ENCODE measurements at regions not wholly inside any gene's neighbourhood (a gene's known extent, or its start where the extent isn't known, plus 50 kb on each side); places are given as distances from the start of the nearest gene placed in this dataset.
"Not testable (repeated sequence)": the region's sequence is repeated elsewhere in the genome, so short reads cannot be mapped to it uniquely, and the experiment has no call there.

DNA sequence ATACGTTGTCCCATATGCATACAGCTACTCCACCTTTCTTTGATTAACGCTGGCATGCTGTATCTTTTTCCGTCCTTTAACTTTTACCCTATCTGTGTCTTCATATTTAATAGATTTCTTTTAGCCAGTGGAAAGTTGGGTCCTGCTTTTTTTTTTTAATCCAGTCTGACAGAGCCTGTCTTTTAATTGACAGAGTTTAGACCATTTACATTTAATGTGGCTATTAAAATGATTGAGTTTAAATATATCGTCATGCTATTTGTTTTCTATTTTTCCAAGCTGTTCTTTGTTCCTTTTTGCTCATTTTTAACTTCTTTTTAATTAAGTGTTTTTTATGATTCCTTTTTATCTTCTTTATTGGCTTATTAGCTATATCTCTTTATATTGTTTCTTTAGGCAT lies 217.6 kb upstream of the NEBL start:
- no peak for DNase-seq

DNA sequence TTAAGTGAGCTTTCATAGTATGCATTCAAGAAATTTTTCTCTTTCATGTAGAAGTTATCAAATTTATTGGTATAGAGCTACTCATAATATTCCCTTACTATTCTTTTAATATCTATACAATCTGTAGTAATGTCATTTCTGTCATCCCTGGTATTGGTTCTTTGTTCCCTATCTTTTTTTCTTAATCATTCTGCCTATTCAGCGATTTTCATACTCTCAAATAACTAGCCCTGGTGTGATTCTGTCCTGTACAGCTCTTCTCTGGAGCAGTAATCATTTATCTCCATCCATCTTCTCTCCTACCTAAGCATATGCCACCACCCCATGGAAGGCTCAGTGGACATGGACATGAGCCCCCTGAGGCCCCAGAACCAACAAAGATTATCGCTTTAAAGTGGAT lies 213.2 kb upstream of the NEBL start:
- no peak for DNase-seq

DNA sequence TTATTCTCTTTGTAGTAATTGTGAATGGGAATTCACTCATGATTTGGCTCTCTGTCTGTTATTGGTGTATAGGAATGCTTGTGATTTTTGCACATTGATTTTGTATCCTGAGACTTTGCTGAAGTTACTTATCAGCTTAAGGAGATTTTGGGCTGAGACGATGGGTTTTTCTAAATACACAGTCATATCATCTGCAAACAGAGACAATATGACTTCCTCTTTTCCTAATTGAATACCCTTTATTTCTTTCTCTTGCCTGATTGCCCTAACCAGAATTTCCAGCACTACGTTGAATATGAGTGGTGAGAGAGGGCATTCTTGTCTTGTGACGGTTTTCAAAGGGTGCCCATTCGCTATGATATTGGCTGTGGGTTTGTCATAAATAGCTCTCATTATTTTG lies 209.8 kb upstream of the NEBL start:
- DNase-seq: not testable (repeated sequence)

DNA sequence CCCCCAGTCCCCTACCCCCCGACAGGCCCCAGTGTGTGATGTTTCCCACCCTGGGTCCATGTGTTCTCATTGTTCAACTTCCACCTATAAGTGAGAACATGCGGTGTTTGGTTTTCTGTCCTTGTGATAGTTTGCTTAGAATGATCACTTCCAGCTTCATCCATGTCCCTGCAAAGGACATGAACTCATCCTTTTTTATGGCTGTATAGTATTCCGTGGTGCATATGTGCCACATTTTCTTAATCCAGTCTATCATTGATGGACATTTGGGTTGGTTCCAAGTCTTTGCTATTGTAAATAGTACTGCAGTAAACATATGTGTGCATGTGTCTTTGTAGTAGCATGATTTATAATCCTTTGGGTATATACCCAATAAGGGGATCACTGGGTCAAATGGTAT lies 208.2 kb upstream of the NEBL start:
- not testable (repeated sequence) for DNase-seq

DNA sequence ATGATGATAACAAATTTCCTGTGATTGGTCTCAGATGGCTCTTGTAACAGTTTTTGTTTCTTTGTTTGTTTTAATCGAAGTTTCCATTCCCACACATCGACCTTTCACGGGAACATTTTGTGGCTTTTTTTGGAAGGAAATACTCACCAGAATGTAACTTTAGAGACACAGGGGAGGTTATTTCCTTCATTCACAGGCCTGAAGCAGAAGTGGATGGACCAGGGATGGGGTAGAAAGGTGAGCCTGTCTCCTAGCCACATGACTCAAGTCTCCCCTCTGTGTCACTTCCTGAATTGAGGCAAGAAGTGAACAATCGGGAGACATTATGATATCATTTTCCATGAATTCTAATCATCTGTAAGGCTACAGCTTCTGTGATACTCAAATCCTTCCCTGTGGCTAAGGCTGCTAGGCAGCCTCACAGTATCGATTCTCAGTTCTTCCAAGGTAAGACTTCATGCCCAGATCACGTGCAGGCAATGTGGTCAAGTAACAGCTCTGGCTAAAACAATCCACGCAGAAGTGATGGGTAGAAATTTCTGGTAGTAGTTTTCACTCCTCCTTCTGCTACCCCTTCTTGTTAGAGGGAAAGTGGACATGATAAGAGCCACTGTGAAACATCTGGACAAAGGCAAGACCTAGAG lies 203.9 kb upstream of the NEBL start:
- no peak for DNase-seq

DNA sequence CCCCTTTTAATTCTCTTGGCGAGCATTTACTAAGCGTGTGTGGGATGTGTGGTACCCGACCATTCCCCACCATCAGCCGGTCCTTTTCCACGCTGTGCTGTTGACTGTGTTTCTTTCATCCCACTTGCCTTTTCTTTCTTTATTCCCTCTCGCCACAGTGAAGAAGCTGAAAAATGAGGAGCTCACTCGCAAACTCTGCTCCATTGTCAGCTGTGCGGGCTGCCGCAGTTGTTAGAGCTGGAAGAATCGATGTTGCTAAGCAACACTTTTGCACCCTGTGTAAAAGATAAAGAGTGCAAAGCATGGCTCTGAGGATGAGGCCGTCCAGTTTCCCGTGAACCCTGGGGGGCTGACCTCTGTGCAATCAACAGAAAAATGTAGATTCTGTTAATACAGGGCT lies 203.1 kb upstream of the NEBL start:
- no peak for DNase-seq

DNA sequence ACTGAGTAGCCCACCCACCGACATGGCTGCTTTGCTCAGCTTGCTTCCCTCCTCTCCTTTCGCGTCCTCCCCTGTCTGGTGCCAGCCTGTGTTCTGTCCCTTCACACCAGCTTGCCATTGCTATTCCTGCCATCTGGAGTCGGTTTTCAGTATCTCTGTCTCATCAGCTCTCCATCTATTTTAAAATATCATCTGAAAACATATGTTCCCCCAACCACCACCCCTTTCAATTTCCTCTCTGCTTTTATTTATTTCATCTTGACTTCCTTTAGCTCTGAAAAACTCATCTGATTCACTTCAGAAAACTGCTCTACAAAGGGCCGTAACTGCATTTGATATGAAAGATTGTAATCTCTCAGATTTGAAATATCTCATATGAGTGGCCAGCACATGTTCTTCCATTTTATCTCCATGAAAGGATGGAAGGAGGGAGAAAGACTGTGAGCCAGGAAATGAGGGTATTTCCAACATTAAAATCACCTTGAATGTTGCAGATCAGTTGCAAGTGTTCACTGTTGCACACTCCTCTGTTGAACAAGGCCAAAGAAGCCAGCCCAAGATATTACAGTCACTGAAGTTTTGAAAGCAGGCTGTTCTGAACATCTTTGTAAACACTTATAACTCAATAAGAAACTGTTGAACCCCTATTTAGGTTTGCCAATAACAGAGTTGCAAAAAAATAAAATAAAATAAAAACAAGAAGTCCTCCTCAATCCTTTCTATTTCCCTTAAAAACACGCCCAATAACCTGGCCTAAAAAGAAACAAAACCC lies 202.4 kb upstream of the NEBL start:
- no peak for DNase-seq

DNA sequence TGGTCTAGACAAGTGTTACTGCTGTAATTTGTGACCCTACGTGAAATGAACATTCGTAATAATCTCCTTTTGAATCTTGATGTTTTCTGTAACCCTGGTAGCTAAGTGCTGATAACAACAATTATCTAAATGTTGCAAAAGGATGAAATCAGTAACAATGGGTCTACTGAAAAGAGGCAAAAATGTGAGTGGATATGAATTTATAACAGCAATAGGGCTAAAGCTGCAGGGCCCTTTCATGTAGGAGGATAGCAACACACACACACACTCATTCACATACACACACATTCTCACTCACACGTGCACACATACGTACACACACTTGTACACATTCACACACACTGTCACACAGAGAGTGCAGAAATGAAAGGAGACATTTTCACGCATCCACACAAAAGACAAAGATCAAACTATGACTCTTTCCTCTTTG lies 200.8 kb upstream of the NEBL start:
- no peak for DNase-seq

DNA sequence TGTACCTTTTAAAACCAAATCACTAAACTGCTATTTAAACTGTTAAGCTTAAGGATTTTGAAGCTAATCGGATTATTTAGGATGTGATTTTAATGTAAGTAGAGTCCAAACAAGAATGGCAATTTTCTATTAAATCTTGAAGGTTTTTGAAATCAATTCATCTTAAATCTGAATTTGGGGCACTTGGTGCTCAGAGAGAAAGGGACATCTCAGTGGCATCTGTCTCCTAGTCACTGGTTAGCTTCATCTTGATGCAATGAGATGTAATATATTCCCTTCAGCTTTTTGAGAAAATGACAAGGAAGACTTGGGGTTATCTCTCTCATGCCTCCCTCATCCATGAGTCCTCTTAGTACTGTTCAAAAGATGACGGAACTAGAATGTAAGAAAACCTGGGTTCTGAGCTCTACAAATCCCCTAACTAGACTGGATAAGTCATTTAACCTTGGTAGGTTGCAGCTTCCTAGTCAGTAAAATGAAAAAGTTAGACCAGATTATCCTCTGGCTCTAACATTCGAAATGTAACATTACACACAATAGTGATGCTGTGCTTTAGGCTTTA lies 198.5 kb upstream of the NEBL start:
- DNase-seq: no peak

DNA sequence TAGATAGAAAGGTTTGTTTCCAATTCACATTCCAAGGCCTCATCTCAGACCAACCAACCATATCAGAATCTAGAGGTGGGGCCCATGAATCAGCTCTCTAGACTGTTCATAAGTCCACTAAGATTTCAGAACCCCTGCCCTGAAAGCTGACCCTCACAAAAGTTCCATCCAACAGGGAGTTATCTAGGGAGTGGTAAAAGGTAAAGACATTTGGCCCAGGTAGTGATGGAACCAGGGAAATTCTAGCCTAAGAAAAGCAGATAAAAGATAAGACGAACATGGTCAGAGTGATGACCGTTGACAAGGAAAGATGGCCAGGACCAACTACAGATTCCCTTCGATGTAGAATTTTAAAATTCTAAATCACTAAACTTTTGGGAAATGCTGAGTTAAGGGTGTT lies 198.0 kb upstream of the NEBL start:
- no peak for DNase-seq

DNA sequence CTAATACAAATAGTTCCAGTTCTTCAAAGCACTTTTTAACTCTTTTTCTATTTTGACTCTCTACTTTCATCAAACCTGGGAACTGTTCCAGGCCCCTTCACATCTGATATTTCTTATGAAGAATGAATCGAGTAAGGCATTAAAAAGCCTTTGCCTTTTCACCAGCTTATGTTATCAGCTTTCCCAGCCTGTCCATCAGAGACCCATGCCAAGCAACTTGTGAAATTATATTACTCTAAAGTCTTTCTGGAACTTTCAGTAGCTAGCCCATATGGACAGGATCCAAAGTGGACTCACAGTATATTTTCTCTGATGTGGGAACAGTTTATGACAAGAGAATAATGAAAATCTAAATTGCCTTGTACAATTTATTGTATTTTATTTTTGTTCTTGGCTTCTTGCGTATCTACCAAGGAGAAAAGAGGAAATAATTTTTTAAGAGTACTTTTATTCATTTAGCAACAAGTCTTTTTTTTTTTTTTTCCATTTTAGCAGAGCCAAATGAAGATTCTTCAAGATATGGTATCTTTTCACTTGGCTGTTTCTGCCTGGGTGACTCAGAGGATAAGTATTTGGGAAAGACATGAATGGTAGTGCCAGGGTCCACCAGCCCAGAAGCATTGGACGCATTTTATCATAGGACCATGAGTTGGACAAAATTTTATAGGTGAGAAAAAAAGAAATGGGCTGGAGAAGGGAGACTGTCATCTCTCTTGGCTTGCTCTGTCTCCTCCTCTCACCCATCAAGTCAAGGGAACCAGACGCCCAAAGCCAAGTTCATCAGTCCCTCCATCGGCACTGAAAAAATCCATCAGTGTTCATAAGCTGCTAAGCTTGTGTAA lies 195.8 kb upstream of the NEBL start:
- no peak for DNase-seq

DNA sequence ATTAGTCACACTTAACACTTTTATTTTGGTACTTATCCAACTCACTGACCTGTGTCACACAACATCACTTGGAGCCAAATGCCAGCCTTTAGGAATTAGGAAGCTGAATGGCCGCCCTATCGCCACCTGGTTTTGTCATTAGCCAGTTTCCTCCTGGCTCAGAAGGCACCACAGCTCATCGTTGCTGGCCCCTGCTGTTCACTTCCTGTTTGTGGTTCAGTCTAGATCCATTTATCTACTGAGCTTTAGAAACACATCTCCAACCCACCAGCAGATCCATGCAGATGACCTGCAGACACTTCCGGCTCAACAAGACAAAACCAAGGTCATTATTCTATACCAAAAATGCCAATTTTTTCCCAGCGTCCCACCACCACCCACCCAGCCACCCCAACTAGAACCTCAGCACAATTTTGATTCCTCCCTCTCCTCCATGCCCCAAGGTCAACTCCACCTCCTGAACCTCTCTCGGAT lies 193.5 kb upstream of the NEBL start:
- no peak for DNase-seq

DNA sequence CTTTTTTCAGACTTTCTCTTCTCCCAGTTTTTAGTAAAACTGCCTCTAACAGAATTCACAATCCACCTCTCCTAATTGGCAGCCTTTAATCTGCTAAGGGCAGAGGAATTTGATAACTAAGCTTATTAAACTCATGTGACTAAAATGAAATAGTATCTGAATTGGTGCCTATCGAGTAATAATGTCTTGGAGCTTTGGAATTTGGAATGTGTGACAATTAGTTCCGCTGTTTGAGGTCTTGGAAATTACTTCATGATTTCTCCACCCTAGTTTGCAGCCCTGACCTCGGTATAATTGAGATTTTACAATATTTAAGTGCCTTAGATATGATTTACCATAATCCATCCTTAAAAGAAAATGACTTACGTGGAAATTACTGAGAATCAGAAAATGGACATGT lies 190.4 kb upstream of the NEBL start:
- no peak for DNase-seq

DNA sequence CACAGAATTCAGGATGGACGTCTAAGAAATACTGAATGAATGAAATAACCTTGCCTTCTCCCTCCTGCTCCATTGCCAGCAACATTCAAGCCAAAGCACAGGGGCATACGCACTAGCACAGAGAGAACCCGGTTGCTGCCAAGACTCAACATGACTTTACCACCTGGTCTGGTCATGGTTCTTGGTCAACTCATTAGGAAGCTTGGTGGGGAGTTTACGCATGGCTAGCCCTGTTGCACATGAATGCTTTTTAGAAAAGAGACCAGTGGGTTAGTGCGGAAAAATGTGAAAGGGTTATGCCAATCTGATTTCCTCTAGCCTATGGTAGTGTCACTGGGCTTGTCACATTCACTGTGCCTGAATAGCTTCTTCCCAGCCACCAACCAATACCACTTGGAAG lies 187.6 kb upstream of the NEBL start:
- DNase-seq: no peak

DNA sequence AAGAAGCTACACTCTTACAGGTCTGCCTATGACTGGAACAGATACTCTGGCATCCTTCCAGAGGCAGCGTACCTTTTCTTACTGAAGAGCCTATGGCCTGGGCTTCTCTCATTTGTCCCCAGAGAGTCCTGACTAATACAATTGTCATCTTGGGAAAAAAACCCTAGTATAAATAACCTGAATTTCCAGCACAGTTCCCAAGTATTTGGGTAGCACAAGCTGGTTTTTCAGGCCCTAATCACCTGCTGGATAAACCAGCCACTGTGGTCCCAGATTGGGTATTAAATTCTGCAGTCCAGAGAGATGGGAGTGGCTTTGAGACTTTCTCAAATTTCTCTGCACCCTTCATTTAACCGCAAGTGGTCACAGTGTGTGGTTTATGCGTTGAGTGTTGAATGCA lies 186.8 kb upstream of the NEBL start:
- DNase-seq: no peak

DNA sequence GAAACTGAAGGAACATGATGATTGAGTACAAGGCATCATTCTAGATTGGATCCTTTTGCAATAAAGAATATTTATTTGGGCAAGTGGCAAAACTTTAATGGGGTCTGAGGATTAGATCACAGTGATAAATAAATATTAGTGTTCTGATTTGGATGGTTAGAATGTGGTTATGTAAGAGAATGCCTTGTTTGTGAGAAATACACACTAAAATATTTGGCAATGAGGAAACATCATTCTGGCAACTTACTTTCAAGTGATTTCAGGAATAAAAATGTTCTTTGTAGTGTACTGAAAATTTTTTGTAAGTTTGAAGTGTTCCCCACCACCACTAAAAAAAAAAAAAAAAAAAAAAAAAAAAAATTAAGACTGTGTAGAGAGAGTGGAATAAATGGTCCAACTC lies 185.1 kb upstream of the NEBL start:
- DNase-seq: no peak

DNA sequence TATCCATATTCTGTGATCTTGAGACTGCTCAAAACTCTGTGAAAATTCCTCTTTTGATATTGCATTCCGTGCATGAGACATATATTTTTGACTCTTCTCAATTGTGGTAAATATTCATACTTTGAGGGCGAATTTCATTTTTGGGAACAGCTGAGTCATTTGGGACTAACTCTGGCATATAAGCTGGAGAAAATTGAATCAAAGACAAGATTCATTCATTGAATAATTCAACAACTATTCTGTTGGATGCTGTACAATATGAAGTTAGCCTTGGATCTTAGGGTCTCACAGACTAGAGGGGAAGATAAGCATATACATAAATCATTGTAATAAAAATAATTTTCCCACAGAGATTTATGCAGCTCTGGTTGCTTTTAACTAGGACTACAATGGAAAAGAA lies 183.2 kb upstream of the NEBL start:
- DNase-seq: no peak

DNA sequence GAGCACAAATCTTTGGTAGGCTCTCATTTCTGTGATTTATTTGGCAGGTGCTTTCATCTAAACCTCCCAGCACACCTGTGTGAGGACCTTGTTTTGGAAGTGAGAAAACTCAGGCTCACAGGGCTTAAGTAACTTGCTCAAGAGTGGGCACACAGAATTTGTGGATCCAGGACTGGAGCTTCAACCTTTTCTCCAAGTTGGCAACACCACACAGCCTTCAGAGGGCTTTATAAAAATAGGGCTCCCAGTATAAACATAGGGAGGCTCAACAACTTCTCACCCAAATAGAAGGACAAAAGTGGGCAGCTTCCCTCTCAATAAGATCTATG lies 182.2 kb upstream of the NEBL start:
- DNase-seq: no peak

DNA sequence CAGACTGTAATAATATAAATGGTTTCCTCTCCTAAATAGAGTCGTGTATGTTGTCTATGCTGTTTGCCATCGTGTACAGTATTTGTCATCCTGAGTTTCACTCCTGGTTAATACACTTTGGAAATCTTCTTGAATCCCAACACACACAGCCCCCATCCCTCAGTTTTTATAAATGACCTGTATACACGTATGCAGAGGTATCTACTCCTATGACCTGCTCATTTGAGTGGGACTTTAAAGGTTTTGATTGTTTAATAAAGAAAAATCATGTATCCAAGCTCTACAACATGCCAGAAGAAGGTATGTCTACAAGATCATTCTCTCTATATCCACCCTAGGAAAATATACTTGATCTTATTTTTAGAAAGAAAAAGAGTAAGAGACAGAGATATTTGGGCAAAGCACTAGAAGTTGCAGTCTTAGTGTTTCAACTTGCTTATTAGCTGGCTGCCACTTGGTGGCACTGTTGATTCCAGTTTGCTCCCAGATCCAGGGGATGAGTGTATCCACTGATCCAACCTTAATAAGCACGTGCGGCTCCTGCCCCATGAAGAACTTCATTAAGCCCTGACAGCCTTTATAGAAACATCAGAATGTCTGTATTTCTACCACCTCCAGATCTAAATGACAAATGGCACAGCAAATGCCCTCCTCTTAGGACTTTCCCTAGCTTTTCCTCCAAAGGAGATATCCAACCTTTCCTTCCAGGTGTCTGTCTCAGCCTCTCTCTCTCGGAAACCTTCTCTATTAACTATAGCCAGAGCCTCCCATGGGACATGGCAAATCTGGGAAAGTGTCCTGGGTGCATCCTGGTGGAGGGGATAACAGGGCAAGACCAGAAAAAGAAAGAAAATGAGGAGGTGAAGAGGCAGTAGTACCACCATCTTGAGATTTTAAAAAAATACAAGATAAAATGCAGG lies 181.6 kb upstream of the NEBL start:
- DNase-seq: no peak

DNA sequence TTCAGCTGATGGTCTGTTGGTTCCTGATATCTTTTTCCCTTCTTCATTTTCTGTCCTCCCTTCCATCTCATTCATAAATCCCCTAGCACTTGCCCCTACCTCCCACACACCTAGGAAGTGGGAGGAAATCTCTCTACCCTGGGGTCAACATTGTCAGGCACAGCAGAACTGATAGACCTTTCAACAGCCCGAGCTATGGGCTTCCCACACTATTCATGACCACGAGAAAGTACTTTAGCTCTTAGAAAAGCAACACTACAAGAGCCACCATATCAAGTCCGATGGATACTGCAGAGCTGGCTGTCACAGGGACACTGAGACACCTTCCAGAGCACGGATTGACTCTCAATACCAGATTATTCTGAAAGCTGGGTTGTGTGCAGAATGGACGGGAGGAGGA lies 180.6 kb upstream of the NEBL start:
- DNase-seq: no peak

DNA sequence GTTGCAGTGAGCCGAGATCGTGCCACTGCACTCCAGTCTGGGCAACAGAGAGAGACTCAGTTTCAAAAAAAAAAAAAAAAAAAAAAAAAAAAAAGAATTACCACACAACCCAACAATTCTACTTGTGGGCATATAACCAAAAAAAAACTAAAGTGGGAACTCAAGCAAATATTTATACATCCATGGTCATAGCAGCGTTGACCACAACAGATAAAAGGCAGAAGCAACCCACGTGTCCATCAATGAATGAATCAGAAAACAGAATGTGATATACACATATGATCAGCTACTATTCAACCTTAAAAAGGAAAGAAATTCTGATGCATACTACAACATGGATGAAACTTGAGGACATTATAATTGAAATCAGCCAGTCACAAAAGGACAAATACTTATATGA lies 179.3 kb upstream of the NEBL start:
- DNase-seq: no peak

DNA sequence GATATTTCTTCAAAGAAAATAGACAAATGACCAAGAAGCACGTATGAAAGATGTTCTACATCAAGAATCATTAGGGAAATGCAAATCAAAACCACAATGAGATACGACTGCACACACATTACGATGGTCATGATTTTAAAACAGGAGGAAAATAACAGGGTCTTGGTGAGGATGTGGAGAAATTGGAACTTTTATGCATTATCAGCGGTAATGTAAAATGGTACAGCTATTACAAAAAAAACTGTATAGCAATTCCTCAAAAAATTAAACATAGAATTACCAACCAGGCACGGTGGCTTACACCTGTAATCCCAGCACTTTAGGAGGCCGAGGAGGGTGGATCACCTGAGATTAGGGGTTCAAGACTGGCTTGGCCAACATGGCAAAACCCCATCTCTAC lies 178.8 kb upstream of the NEBL start:
- no peak for DNase-seq
